GM12878 (cell line): ENCODE measurements at regions not wholly inside any gene's neighbourhood (a gene's known extent, or its start where the extent isn't known, plus 50 kb on each side); places are given as distances from the start of the nearest gene placed in this dataset.

Experiments used
- ATF3 ChIP-seq: IDR thresholded peaks from 2 replicates; pipeline ENCODE4 v1.6.1; 2011; ENCODE audit warnings: low read depth, mild to moderate bottlenecking, low read length, moderate library complexity, borderline replicate concordance; ENCODE audit errors: extremely low read depth
- BCL3 ChIP-seq: IDR thresholded peaks from 2 replicates; pipeline ENCODE4 v1.6.1; 2011; ENCODE audit warnings: borderline replicate concordance, low read depth, mild to moderate bottlenecking, moderate library complexity, low read length; ENCODE audit not compliant: insufficient read depth, poor library complexity, severe bottlenecking
- CREM ChIP-seq: IDR thresholded peaks from 2 replicates; pipeline ENCODE4 v1.6.1; 2014; ENCODE audit warnings: antibody characterized with exemption, low read depth
- HDAC2 ChIP-seq: fragments of 200-600 bp; sonication (generic); IDR thresholded peaks from 2 replicates; pipeline ENCODE4 v1.6.1; 2017
- TBL1XR1 ChIP-seq: IDR thresholded peaks from 2 replicates; pipeline ENCODE4 v1.6.1; 2012; ENCODE audit warnings: low read depth, low read length, improper control_type of control experiment
- ZBTB33 ChIP-seq: fragments of 450-650 bp; IDR thresholded peaks from 2 replicates; pipeline ENCODE4 v1.6.1; 2017; ENCODE audit warnings: mild to moderate bottlenecking
- ZBTB4 ChIP-seq: fragments of 450-650 bp; formaldehyde crosslinking; IDR thresholded peaks from 2 replicates; pipeline ENCODE4 v1.4.0; 2022; ENCODE audit warnings: mild to moderate bottlenecking, moderate library complexity
- ZNF592 ChIP-seq: fragments of 450-650 bp; IDR thresholded peaks from 2 replicates; pipeline ENCODE4 v1.6.1; 2017; ENCODE audit warnings: mild to moderate bottlenecking, moderate library complexity
- ZNF687 ChIP-seq: fragments of 450-650 bp; IDR thresholded peaks from 2 replicates; pipeline ENCODE4 v1.6.1; 2017; ENCODE audit warnings: mild to moderate bottlenecking, moderate library complexity

GRCh38 chr10:6840766-6841165 is 260.7 kb upstream of the PRKCQ start (continued):
- no peak for TF ChIP-seq ZNF592
- no peak for TF ChIP-seq ATF3
- TF ChIP-seq ZBTB4 (CRISPR knock-in tag), result no peak
- no peak for TF ChIP-seq ZBTB33
- no peak for TF ChIP-seq HDAC2
- TF ChIP-seq TBL1XR1, result no peak
- TF ChIP-seq CREM, result no peak
- no peak for TF ChIP-seq ZNF687
- no peak for TF ChIP-seq BCL3
